Astrocyte (in vitro differentiated cells and primary cell): ENCODE measurements at regions not wholly inside any gene's neighbourhood (a gene's known extent, or its start where the extent isn't known, plus 50 kb on each side); places are given as distances from the start of the nearest gene placed in this dataset.

Experiments used
- DNase-seq: peaks from one replicate; pipeline ENCODE4 v3.0.0-alpha.2; 2010; ENCODE audit warnings: low read depth
- FAIRE-seq: peaks from 2 replicates; lab custom pipeline; 2011; peaks lifted over from hg19 to GRCh38; lab: Jason Lieb, UNC
- H2AFZ ChIP-seq: 2 replicates; pipeline ENCODE4 v1.6.0; 2012; ENCODE audit warnings: low read depth, low read length, inconsistent platforms
- H3K27ac ChIP-seq: 2 replicates; pipeline ENCODE4 v1.5.1; 2011; ENCODE audit warnings: low read depth, low read length, inconsistent platforms
- H3K27me3 ChIP-seq: 2 replicates; pipeline ENCODE4 v1.6.0; 2011; ENCODE audit warnings: low read length, inconsistent platforms; ENCODE audit not compliant: insufficient read depth
- H3K36me3 ChIP-seq: 2 replicates; pipeline ENCODE4 v1.5.1; 2011; ENCODE audit warnings: low read length, inconsistent platforms; ENCODE audit not compliant: insufficient read depth
- H3K4me1 ChIP-seq: 2 replicates; pipeline ENCODE4 v1.5.1; 2011; ENCODE audit warnings: low read length, inconsistent platforms; ENCODE audit not compliant: insufficient read depth
- H3K4me2 ChIP-seq: 2 replicates; pipeline ENCODE4 v1.6.0; 2012; ENCODE audit warnings: low read length, inconsistent platforms
- H3K4me3 ChIP-seq: 2 replicates; pipeline ENCODE4 v1.5.1; 2011; ENCODE audit warnings: low read depth, mild to moderate bottlenecking, low read length, inconsistent platforms; ENCODE audit not compliant: insufficient read depth
- H3K79me2 ChIP-seq: 2 replicates; pipeline ENCODE4 v1.6.0; 2012; ENCODE audit warnings: mild to moderate bottlenecking, low read length, inconsistent platforms; ENCODE audit not compliant: insufficient read depth
- H3K9ac ChIP-seq: 2 replicates; pipeline ENCODE4 v1.6.0; 2012; ENCODE audit warnings: mild to moderate bottlenecking, low read length, inconsistent platforms
- H3K9me3 ChIP-seq: 2 replicates; pipeline ENCODE4 v1.5.1; 2012; ENCODE audit warnings: low read depth, mild to moderate bottlenecking, low read length, inconsistent platforms; ENCODE audit not compliant: insufficient read depth
- H4K20me1 ChIP-seq: 2 replicates; pipeline ENCODE4 v1.6.0; 2012; ENCODE audit warnings: low read length, inconsistent platforms; ENCODE audit not compliant: insufficient read depth
- H3K27ac Mint-ChIP-seq: one replicate; pipeline ENCODE4 v1.8.0; 2021; ENCODE audit warnings: mild to moderate bottlenecking, mixed read lengths; ENCODE audit not compliant: unreplicated experiment
- H3K27me3 Mint-ChIP-seq: one replicate; pipeline ENCODE4 v1.8.0; 2021; ENCODE audit warnings: low read depth, mixed read lengths; ENCODE audit not compliant: unreplicated experiment
- H3K36me3 Mint-ChIP-seq: one replicate; pipeline ENCODE4 v1.8.0; 2021; ENCODE audit warnings: low read depth, mixed read lengths; ENCODE audit not compliant: unreplicated experiment
- H3K4me1 Mint-ChIP-seq: one replicate; pipeline ENCODE4 v1.8.0; 2021; ENCODE audit warnings: low read depth, mixed read lengths; ENCODE audit not compliant: unreplicated experiment
- H3K4me3 Mint-ChIP-seq: one replicate; pipeline ENCODE4 v1.8.0; 2021; ENCODE audit warnings: mild to moderate bottlenecking, moderate library complexity, mixed read lengths; ENCODE audit not compliant: unreplicated experiment
- H3K9me3 Mint-ChIP-seq: one replicate; pipeline ENCODE4 v1.8.0; 2021; ENCODE audit warnings: mild to moderate bottlenecking, mixed read lengths; ENCODE audit not compliant: unreplicated experiment
- CTCF ChIP-seq: IDR thresholded peaks from 2 replicates; pipeline ENCODE4 v1.5.1; 2011; ENCODE audit warnings: low read depth, mild to moderate bottlenecking, inconsistent platforms, low read length, moderate library complexity; ENCODE audit not compliant: insufficient read depth
- EZH2 ChIP-seq: IDR thresholded peaks from 2 replicates; pipeline ENCODE4 v1.6.1; 2012; ENCODE audit warnings: mild to moderate bottlenecking, low read length, inconsistent platforms; ENCODE audit not compliant: insufficient read depth

- DNase-seq (no peak), FAIRE-seq (no peak)
- no peak overlapping the region for H3K4me3 ChIP-seq
- H3K79me2 ChIP-seq: no peaks in the 10 kb centered on the region
- H3K9ac ChIP-seq: no peak overlapping the region
- peaks cover 4% of the 10 kb centered on the region for H3K36me3 Mint-ChIP-seq
- no peaks in the 10 kb centered on the region for H3K4me1 Mint-ChIP-seq
- peaks cover 2% of the 10 kb centered on the region for H3K27me3 ChIP-seq
- no peak for TF ChIP-seq CTCF
- TF ChIP-seq EZH2: no peak
- H4K20me1 ChIP-seq: no peaks in the 10 kb centered on the region
- no peak overlapping the region for H2AFZ ChIP-seq
- H3K4me1 ChIP-seq: no peaks in the 10 kb centered on the region
- H3K27ac ChIP-seq: no peak overlapping the region
- peaks cover 17% of the 10 kb centered on the region for H3K9me3 Mint-ChIP-seq
- no peak overlapping the region for H3K4me2 ChIP-seq
- H3K36me3 ChIP-seq: no peaks in the 10 kb centered on the region
- H3K27ac Mint-ChIP-seq: no peak overlapping the region
- H3K4me3 Mint-ChIP-seq: no peak overlapping the region
- H3K27me3 Mint-ChIP-seq: peaks cover 22% of the 10 kb centered on the region
- no peaks in the 10 kb centered on the region for H3K9me3 ChIP-seq
Observed at GRCh38 chr13:109971456-109972090, 185.2 kb upstream of the IRS2 start.

- Histone ChIP-seq H3K4me1 (no peaks in the 10 kb centered on the region), H3K27me3 (peaks cover 2% of the 10 kb centered on the region), H4K20me1 (no peaks in the 10 kb centered on the region), H3K4me2 (no peak overlapping the region), H3K9me3 (no peaks in the 10 kb centered on the region), H3K27ac (no peak overlapping the region), H3K4me3 (no peak overlapping the region), H3K9ac (no peak overlapping the region), H2AFZ (no peak overlapping the region), H3K79me2 (no peaks in the 10 kb centered on the region), H3K36me3 (no peaks in the 10 kb centered on the region)
- Mint-ChIP-seq H3K9me3 (peaks cover 17% of the 10 kb centered on the region), H3K36me3 (peaks cover 4% of the 10 kb centered on the region), H3K4me3 (no peak overlapping the region), H3K4me1 (no peaks in the 10 kb centered on the region), H3K27me3 (peaks cover 19% of the 10 kb centered on the region), H3K27ac (no peak overlapping the region)
- no peak for FAIRE-seq
- DNase-seq: no peak
- TF ChIP-seq EZH2 (no peak), CTCF (no peak)
Observed at GRCh38 chr13:109971006-109971405, 184.6 kb upstream of the IRS2 start.

GRCh38 chr13:109968876-109969577 lies 182.6 kb upstream of the IRS2 start:
- H3K9me3 ChIP-seq: no peaks in the 10 kb centered on the region
- Mint-ChIP-seq H3K27ac (no peak overlapping the region), H3K4me1 (no peaks in the 10 kb centered on the region), H3K27me3 (peaks cover 17% of the 10 kb centered on the region), H3K9me3 (peaks cover 17% of the 10 kb centered on the region), H3K36me3 (peaks cover 4% of the 10 kb centered on the region), H3K4me3 (no peak overlapping the region)
- FAIRE-seq: no peak
- H3K4me3 ChIP-seq: no peak overlapping the region
- no peaks in the 10 kb centered on the region for H4K20me1 ChIP-seq
- H3K27ac ChIP-seq: no peak overlapping the region
- no peaks in the 10 kb centered on the region for H3K36me3 ChIP-seq
- H3K79me2 ChIP-seq: no peaks in the 10 kb centered on the region
- no peaks in the 10 kb centered on the region for H3K4me1 ChIP-seq
- no peak for TF ChIP-seq CTCF
- no peak overlapping the region for H3K9ac ChIP-seq
- no peak overlapping the region for H2AFZ ChIP-seq
- H3K4me2 ChIP-seq: no peak overlapping the region
- DNase-seq: no peak
- peaks cover 2% of the 10 kb centered on the region for H3K27me3 ChIP-seq
